GM19324 (cell line): ENCODE measurements at regions not wholly inside any gene's neighbourhood (a gene's known extent, or its start where the extent isn't known, plus 50 kb on each side); places are given as distances from the start of the nearest gene placed in this dataset.

ENCODE experiments used
- ATAC-seq: cut with Tn5 transposase; IDR thresholded peaks from one replicate; pipeline ENCODE4 v1.9.1; 2021; ENCODE audit warnings: mild to moderate bottlenecking, moderate library complexity; ENCODE audit not compliant: unreplicated experiment, low FRiP score

DNA sequence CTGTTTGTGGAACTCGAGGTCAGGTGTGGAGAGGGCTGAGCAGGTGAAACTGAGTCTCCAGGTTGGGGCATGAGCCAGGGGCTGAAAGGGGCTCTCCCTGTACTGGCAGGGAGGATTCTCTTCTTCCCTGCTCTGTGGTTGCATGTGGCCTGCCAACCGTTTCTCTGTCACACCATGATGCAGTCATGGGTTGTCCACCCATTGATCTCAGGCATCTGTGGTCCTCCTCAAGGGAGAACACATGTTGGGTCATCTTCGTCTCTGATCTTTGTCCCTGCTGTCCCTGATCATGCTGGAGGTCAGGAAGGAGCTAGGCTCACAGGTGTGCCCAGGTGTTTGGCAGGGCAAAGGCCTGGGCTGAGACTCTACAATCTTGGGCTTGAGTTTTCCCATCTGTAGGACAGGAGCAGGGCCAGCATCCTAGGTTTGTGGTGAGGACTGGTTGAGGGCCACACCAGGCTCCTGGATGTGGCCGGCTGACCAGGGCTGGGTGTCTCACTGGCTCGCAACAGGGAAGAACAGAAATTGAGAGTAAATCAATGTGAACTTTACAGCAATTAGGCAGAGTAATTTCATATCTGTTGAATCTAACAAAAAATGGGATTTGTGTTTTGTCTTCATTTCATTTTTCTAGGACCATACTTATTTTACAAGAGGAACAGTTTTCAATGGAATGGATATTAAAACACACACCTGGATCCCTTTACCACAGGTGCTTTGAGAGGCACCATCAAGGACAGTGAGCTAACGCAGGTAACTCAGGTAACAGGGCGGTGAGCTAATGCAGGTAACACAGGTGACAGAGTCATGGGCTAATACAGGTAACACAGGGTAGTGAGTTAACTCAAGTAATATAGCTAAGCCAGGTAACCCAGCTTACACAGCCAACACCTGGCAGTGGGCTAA, 58.5 kb upstream of the IGFBP3 start:
- ATAC-seq = no peak

- no peak for ATAC-seq
These were observed 57.7 kb upstream of the IGFBP3 start for GRCh38 chr7:45978731-45979211.

- ATAC-seq = no peak
These were observed 57.1 kb upstream of the IGFBP3 start for GRCh38 chr7:45978010-45978681.

DNA sequence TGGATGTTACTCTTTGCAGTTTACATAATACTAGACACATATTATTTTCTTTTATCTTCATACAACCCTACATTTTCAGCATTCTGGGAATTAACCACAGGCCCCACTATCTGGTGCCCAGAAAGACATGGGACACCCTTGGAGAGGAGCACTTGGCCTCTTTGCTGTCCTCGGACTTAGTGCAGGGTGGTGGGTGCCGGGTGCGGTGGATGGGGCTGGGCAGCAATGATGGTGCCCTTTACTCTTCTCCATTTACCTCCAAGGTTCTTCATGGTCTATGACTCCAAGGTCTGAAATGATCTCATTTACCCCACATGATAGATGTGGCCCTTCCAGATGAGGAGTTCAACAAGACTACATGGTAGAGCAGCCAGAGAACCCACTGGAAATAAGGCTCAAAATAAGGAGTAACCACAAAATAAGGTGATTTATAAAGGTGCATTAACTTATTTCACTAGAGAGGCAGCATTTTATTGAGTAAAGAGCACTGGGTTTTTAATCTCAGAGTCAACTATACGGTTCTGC, 56.2 kb upstream of the IGFBP3 start:
- no peak for ATAC-seq

GRCh38 chr7:45976485-45976856, 55.4 kb upstream of the IGFBP3 start:
- ATAC-seq = no peak

- no peak for ATAC-seq
These were observed 54.9 kb upstream of the IGFBP3 start for GRCh38 chr7:45975847-45976484.

DNA sequence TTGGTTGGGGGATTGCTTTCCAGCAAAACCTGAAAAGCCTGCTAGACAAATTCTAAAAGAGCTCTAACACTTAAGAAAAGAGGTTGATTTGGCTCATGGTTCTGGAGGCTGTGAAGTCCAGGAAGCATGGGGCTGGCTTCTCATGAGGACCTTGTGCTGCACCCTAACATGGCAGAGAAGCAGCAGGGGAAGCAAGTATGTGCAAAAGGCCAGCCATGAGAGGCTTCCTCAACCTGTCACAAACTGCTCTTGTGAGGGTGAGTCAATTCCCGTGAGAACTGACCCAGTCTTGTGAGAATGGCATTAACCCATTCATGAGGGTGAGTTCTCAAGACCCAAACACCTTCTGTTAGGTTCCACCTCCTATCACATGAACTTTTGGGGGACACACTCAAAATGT, 54.3 kb upstream of the IGFBP3 start:
- ATAC-seq = no peak

- ATAC-seq = no peak
These were observed 53.7 kb upstream of the IGFBP3 start for GRCh38 chr7:45974540-45975360.

DNA sequence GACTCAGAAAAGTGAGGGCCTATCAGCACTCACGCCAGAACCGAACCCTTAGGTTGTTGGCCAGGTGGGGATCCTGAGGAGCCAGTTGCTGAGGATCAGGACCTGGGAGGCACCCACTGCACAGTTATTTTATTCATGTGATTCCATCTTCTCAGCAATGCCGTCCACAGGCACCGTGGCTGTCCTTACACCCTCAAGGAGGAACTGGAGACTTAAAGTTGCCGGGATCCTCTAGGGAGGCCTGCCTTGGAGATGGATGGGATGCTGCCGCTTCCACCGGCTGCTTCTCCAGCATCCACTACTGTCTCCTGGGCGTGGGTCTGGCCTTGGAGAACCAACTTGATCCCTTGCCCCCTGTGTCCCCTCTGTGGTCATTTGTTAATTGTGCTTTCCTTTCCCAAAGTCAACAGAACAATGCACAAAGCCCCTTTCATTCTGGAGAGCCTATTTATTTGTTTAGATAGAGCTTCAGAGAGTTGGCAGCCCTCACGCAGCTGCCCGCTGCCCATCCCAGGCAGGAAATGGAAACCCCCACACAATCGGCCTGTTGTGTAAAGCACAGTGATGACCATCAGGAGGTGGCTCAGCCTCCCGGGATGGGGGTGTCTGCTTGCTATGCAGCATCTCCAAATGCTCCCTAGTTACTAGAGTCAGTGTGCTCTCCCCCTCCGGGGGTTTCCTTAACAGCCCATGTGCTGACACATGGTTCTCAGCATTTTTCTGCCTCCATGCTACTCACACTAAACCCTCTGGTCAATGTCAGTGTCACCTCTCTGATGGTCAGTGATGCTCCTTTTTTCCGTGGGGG, 52.9 kb upstream of the IGFBP3 start:
- ATAC-seq = no peak

GRCh38 chr7:45972629-45973312, 51.7 kb upstream of the IGFBP3 start:
- no peak for ATAC-seq

- no peak for ATAC-seq
These were observed 50.6 kb upstream of the IGFBP3 start for GRCh38 chr7:45971661-45972175.

- no peak for ATAC-seq
These were observed 50.1 kb upstream of the IGFBP3 start for GRCh38 chr7:45971171-45971570.
